ENCODE measurements at regions not wholly inside any gene's neighbourhood (a gene's known extent, or its start where the extent isn't known, plus 50 kb on each side); places are given as distances from the start of the nearest gene placed in this dataset.

DNA sequence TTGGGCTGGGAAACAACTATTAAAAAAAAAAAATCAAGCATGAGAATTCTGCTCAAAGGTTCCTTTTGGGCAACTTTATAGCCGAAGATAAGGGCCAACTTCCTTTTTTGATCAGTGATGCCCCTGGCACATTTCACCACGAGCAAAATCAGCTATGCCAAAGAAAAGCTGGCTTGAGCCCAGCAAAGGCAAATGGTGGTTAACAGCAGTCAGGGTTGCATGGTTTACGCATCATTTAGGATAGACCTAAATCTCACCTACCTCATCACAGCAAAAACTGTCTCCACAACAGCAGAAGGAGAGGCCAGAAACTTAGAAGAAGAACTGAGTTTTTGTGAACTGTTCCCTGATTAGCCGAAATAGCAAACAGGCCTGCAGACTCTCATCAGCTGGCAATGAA lies 220.1 kb upstream of the CDIN1 start:
- TF ChIP-seq, protein P1, sequence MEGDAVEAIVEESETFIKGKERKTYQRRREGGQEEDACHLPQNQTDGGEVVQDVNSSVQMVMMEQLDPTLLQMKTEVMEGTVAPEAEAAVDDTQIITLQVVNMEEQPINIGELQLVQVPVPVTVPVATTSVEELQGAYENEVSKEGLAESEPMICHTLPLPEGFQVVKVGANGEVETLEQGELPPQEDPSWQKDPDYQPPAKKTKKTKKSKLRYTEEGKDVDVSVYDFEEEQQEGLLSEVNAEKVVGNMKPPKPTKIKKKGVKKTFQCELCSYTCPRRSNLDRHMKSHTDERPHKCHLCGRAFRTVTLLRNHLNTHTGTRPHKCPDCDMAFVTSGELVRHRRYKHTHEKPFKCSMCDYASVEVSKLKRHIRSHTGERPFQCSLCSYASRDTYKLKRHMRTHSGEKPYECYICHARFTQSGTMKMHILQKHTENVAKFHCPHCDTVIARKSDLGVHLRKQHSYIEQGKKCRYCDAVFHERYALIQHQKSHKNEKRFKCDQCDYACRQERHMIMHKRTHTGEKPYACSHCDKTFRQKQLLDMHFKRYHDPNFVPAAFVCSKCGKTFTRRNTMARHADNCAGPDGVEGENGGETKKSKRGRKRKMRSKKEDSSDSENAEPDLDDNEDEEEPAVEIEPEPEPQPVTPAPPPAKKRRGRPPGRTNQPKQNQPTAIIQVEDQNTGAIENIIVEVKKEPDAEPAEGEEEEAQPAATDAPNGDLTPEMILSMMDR (IDR thresholded peaks at IDR 0.05; ENCODE audit: borderline replicate concordance, extremely low read depth, low read length, poor library complexity, severe bottlenecking), result no peak
- no peak for TF ChIP-seq EZH2 (IDR thresholded peaks at IDR 0.05; ENCODE audit: borderline replicate concordance, low read depth, low read length, severe bottlenecking)

Measured in DND-41 (cell line).